Lower leg skin (tissue), 4 donors: ENCODE measurements at regions not wholly inside any gene's neighbourhood (a gene's known extent, or its start where the extent isn't known, plus 50 kb on each side); places are given as distances from the start of the nearest gene placed in this dataset.
A peak's percentile ranks its signal among the peaks of the same experiment; 100 is the strongest.

Experiments
- DNase-seq, 2 donors: peaks; one replicate each; pipeline ENCODE4 v3.0.0-alpha.2; 2019; ENCODE audit warnings: low spot score in 2 of 2
- H3K4me3 ChIP-seq: fragments of 200-600 bp; sonication (generic); 2 replicates; pipeline ENCODE4 v1.5.1; 2017; ENCODE audit warnings: mild to moderate bottlenecking, low read depth; ENCODE audit not compliant: poor library complexity, severe bottlenecking
- POLR2A ChIP-seq, 2 donors: fragments of 450-650 bp; IDR thresholded peaks; one replicate each; pipeline ENCODE4 v1.6.1; 2016 to 2017; ENCODE audit warnings: antibody characterized with exemption in 2 of 2, mild to moderate bottlenecking in 1 of 2, moderate library complexity in 1 of 2
- WGBS, 2 donors: methylation state at CpG; one replicate each; pipeline ENCODE4 v1.1.5; 2018; 5-methylcytosine and 5-hydroxymethylcytosine counted together
- intact Hi-C: fragments of 100-400 bp; cut with DNase I; formaldehyde crosslinking; loops from one replicate; pipeline ENCODE4 v1.15.0; 2023; ENCODE audit warnings: low total_unique reads
- TF ChIP-seq, protein P1 (sequence below), 3 donors: fragments of 450-650 bp; IDR thresholded peaks; one replicate each; pipeline ENCODE4 v1.5.1; 2016; ENCODE audit warnings: antibody characterized with exemption in 3 of 3, mild to moderate bottlenecking in 3 of 3, moderate library complexity in 2 of 3

DNA sequence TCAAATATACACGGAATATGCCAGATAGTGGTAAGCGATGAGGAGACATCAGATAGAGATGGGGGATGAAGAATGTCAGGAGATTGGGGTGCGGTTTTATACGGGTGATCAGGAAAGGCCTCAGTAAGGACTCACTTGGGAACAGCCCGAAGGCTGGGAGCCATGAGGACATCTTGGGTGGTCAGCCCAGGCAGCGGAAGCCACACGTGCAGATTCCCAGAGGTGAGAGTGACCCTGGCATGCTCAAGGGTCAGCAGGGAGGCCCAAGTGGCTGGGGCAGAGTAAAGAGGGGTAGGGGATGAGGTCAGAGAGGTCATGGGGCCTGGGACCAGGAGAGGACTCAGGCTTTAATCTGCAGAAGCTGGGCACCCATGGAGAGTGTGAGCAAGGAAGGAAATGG is 106.6 kb downstream of the MATN1 start:
- WGBS, 2 donors: 85 to 88% methylated on average over 7 of the region's 7 CpGs
- TF ChIP-seq, protein P1, sequence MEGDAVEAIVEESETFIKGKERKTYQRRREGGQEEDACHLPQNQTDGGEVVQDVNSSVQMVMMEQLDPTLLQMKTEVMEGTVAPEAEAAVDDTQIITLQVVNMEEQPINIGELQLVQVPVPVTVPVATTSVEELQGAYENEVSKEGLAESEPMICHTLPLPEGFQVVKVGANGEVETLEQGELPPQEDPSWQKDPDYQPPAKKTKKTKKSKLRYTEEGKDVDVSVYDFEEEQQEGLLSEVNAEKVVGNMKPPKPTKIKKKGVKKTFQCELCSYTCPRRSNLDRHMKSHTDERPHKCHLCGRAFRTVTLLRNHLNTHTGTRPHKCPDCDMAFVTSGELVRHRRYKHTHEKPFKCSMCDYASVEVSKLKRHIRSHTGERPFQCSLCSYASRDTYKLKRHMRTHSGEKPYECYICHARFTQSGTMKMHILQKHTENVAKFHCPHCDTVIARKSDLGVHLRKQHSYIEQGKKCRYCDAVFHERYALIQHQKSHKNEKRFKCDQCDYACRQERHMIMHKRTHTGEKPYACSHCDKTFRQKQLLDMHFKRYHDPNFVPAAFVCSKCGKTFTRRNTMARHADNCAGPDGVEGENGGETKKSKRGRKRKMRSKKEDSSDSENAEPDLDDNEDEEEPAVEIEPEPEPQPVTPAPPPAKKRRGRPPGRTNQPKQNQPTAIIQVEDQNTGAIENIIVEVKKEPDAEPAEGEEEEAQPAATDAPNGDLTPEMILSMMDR (IDR thresholded peaks at IDR 0.05): no peak
- TF ChIP-seq POLR2A (IDR thresholded peaks at IDR 0.05): no peak
- intact Hi-C loops: no loop called here
- H3K4me3 ChIP-seq: no peak overlapping the region
- DNase-seq: peak in 1 of 2 donors; percentile 34

DNA sequence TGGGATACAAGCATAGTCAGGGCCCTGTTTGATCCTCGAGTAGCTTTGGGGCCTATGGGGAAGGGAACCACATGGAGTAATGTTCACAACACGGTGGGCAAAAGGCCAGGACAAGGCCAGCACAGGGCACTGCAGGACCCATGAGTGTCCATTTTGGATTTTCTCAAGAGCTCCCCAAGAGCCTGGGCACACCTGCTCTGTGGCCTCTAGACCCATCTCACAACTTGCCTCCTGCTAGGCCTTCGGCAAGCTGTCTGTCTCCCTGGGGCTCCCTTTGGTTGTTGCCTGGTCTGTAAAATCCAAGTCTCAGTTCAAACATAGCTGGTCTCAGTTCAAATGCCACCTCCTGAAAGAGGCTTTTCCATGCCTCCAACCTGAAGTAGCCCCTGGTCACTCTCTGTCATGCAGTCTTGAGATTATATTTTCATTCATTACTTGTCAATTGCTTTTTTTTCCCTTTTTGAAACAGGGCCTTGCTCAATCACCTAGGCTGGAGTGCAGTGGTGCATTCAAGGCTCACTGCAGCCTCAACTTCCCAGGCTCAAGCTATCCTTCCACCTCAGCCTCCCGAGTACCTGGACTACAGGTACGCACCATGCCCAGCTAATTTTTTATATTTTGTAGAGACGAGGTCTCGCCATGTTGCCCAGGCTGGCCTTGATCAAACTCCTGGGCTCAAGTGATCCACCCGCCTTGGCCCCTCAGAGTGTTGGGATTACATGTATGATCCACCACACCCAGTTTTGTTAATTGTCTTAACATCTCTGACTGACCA is 107.4 kb downstream of the MATN1 start:
- TF ChIP-seq, protein P1 (IDR thresholded peaks at IDR 0.05): no peak
- TF ChIP-seq POLR2A (IDR thresholded peaks at IDR 0.05): no peak
- peak in 1 of 2 donors; percentile 65 for DNase-seq
- H3K4me3 ChIP-seq: no peak overlapping the region
- 91 to 93% methylated on average over 8 of the region's 8 CpGs for WGBS, 2 donors
- intact Hi-C loops: no loop called here

DNA sequence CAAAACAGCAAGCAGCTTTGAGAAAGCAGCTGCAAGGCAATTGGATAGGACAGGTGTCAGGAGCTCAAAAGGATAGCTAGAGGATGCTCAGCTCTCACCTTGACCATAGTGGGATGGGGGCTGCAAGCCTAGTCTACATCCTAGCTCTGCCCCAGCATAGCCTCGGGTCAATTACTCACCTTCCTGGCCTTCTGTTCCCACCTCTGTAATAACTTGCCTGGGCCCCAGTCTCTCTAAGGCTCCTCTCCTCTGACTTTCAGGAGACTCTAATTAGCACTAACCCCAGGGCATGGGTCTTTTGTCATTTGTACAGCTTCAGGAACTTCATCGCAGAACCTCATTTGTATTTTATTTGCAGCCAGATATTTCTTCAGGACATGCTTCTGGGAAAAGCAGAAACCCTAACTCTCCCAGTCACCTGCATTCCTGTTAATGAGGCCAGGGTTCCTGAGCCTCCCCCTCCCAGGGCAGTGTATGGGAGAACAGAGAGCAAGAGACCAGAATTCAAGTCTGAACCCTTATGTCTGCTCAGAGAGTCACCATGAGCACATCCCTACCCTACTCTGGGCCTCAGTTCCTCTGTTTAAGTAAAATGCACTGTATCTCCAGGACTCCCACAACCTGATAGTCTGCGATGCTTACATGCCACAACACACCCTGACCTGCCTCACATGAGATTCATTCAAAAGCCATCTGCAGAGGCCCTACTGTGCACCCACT is 108.1 kb downstream of the MATN1 start:
- peak in 1 of 2 donors; percentile 39 for DNase-seq
- WGBS, 2 donors: 60 to 67% methylated on average over 3 of the region's 3 CpGs
- intact Hi-C loops: no loop called here
- no peak for TF ChIP-seq POLR2A (IDR thresholded peaks at IDR 0.05)
- TF ChIP-seq, protein P1 (IDR thresholded peaks at IDR 0.05): no peak
- no peak overlapping the region for H3K4me3 ChIP-seq

DNA sequence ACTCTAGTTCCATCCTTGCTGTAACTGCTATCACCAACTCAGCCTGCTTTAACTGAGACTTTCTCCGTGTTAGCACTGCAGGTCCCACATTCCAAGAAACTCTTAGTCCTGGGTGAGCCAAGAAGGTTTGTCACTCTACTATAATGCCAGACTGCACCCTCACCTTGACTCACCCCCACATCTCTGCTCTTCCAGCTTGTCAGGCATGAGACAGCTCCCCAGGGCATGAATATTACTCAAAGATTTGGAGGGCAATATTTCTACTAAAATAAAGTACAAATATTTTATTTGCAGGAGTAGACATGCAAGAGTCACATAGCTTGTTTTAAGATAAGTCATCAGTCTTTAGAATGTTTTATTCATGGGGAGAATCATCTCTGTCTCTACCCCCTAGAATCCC is 110.2 kb downstream of the MATN1 start:
- intact Hi-C loops: no loop called here
- WGBS, 2 donors: 17 to 52% methylated on average over 1 of the region's 1 CpG
- no peak overlapping the region for H3K4me3 ChIP-seq
- no peak for TF ChIP-seq POLR2A (IDR thresholded peaks at IDR 0.05)
- TF ChIP-seq, protein P1 (IDR thresholded peaks at IDR 0.05): no peak
- DNase-seq: peak in 1 of 2 donors; percentile 36

DNA sequence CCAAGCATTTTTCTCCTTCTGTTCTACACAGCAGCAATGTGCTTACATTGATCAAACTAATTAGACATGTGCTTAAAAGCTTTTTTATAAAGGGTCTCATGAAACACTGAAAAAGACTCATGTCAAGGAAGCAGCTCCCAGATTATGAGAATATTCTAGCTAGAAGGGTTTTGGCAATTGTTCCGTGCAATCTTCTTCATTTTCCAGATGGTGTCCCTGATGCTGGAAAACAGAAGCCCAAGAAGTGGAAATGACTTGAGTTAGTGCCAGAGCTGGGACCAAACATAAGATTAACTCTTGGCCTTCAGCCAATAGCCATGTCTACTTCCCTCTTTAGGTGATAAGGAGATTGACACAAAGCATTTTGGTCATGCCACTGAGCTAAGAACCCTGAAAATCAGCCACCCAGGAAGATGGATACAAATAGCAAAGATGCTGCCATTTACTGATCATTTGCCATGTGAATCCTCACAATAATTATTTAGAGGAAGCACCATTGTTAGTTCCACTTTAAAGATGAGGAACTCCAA is 110.8 kb downstream of the MATN1 start:
- intact Hi-C loops: no loop called here
- WGBS, 2 donors: 23 to 33% methylated on average over 1 of the region's 1 CpG
- DNase-seq: peak in 1 of 2 donors; percentile 21
- H3K4me3 ChIP-seq: no peak overlapping the region
- no peak for TF ChIP-seq POLR2A (IDR thresholded peaks at IDR 0.05)
- TF ChIP-seq, protein P1 (IDR thresholded peaks at IDR 0.05): no peak
